Colonic mucosa (tissue), 4 donors: ENCODE measurements at regions not wholly inside any gene's neighbourhood (a gene's known extent, or its start where the extent isn't known, plus 50 kb on each side); places are given as distances from the start of the nearest gene placed in this dataset.

Experiments used
- DNase-seq: peaks from one replicate; pipeline ENCODE4 v3.0.0-alpha.2; 2020
- H3K27ac ChIP-seq: fragments of 200-600 bp; one replicate; pipeline ENCODE4 v1.8.0; 2021
- H3K27me3 ChIP-seq: fragments of 200-600 bp; one replicate; pipeline ENCODE4 v1.8.0; 2021
- H3K36me3 ChIP-seq: fragments of 200-600 bp; one replicate; pipeline ENCODE4 v1.8.0; 2021
- H3K4me1 ChIP-seq: fragments of 200-600 bp; one replicate; pipeline ENCODE4 v1.8.0; 2021; ENCODE audit warnings: mild to moderate bottlenecking
- H3K4me3 ChIP-seq: fragments of 200-600 bp; one replicate; pipeline ENCODE4 v1.8.0; 2021
- H3K9ac ChIP-seq, 2 donors: one replicate each; pipeline ENCODE4 v1.7.0; 2013; ENCODE audit warnings: control low read depth in 2 of 2, low read depth in 2 of 2, low read length in 2 of 2
- H3K9me3 ChIP-seq: fragments of 200-600 bp; one replicate; pipeline ENCODE4 v1.8.0; 2021
- CTCF ChIP-seq: fragments of 200-600 bp; IDR thresholded peaks from one replicate; pipeline ENCODE4 v1.8.0; 2022; ENCODE audit warnings: antibody characterized with exemption, mild to moderate bottlenecking
- intact Hi-C: fragments of 100-400 bp; cut with DNase I; formaldehyde crosslinking; loops from one replicate; pipeline ENCODE4 v1.14.1; 2022
- donor health status: healthy.
- donor health status: DM: no; HTN: no; CAD: no.
- donor health status: DM: no; HTN: no; CAD: no.

DNA sequence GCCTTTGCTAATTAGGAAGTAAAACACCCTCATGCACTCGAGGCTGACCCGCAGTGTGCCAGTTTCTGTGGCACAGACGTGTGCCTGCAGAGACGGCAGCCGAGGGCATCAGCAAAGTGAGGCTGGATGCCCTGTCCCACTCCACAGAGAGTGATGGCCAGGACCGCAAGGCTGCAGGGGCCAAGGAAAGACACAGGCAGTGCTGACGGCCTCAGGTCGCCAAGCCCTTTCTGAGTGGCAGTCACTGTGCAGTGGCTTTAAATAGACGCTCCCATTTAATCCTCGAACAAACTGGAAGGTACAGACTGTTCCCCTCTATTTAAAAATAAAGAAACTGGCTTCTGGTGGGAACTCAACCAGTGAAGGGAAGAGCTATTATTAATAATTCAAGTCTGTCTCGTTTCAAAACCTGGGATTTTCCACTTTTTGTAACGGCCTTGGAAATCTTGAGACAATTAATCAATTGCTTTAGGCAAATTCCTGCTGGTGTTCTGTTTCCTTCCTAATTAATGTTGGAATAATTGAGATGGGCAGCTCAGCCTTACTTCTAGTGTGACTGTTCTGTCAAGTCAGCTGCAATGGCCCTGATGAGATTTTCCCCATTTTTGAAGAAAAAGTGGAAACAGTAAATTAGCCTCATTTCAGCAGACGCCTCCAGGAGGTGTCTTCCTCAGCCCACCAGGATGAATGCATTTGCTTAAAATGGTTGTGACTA is 644.6 kb upstream of the RAB6C start:
- H3K27ac ChIP-seq: no peak overlapping the region
- no peak overlapping the region for H3K9ac ChIP-seq
- intact Hi-C loops: no loop called here
- TF ChIP-seq CTCF: no peak
- H3K36me3 ChIP-seq: no peaks in the 10 kb centered on the region
- H3K4me3 ChIP-seq: no peak overlapping the region
- DNase-seq: no peak
- H3K4me1 ChIP-seq: no peaks in the 10 kb centered on the region
- no peaks in the 10 kb centered on the region for H3K9me3 ChIP-seq
- no peaks in the 10 kb centered on the region for H3K27me3 ChIP-seq

DNA sequence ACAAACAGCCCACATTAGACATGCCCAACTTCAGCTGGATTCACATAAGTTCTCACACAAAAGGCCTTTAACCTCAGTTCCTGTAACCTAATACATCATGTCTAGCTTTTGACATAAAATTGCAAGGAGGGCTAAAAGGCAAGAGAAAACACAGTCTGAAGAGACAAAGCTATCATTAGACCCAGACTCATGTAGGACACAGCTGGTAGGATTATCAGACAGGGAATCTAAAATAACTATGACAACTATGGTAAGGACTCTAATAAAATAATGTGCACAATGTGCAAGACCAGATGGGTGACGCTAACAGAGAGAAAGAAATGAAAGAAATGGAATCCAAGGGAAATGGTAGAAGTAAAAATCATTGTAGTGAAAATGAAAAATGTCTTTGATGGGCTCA is 643.2 kb upstream of the RAB6C start:
- H3K4me1 ChIP-seq: no peaks in the 10 kb centered on the region
- H3K27ac ChIP-seq: no peak overlapping the region
- no peak overlapping the region for H3K4me3 ChIP-seq
- H3K9ac ChIP-seq: no peak overlapping the region
- intact Hi-C loops: no loop called here
- no peaks in the 10 kb centered on the region for H3K9me3 ChIP-seq
- DNase-seq: no peak
- no peak for TF ChIP-seq CTCF
- no peaks in the 10 kb centered on the region for H3K36me3 ChIP-seq
- no peaks in the 10 kb centered on the region for H3K27me3 ChIP-seq

DNA sequence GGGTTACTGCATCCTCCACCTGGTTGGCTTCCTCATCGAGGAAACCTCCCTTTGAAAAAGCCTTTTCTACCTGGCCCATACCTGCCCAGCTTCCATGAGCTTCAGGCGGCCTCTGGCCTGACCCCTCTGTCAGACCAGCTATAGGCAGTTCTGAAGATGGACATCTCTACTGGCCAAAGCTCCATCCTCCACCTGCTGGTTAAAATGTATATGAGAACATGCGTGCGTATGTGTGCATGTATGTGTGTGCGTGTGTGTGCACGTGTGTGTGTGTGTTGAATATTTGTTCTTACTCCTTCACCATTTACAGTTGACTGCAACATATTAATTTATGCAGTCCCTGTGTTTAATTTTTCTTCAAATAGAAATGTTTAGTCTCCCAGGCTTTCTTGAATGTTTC is 642.4 kb upstream of the RAB6C start:
- Histone ChIP-seq H3K27ac (no peak overlapping the region), H3K36me3 (no peaks in the 10 kb centered on the region), H3K9ac (no peak overlapping the region), H3K27me3 (no peaks in the 10 kb centered on the region), H3K4me1 (no peaks in the 10 kb centered on the region), H3K4me3 (no peak overlapping the region), H3K9me3 (no peaks in the 10 kb centered on the region)
- intact Hi-C loops: no loop called here
- TF ChIP-seq CTCF: no peak
- no peak for DNase-seq

DNA sequence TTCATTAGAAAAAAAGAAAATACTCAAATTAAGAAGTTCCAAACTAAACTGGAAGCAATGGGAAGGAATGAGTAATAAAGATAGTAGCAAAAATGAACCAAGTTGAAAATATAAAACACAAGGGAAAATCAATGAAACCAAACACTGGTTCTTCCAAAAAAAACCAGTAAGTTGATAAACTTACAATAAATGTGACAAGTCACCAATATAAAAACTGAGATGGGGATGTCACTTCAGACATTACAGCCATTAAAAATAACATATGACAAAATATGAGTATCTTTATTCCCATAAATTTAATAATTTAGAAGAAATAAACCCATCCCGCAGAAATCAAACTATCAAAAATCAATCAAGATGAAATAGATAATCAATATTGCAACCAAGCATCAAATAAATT is 633.9 kb upstream of the RAB6C start:
- DNase-seq: no peak
- no peaks in the 10 kb centered on the region for H3K9me3 ChIP-seq
- no peak for TF ChIP-seq CTCF
- no peak overlapping the region for H3K9ac ChIP-seq
- intact Hi-C loops: no loop called here
- H3K27ac ChIP-seq: no peak overlapping the region
- H3K36me3 ChIP-seq: no peaks in the 10 kb centered on the region
- no peak overlapping the region for H3K4me3 ChIP-seq
- no peaks in the 10 kb centered on the region for H3K27me3 ChIP-seq
- no peaks in the 10 kb centered on the region for H3K4me1 ChIP-seq

DNA sequence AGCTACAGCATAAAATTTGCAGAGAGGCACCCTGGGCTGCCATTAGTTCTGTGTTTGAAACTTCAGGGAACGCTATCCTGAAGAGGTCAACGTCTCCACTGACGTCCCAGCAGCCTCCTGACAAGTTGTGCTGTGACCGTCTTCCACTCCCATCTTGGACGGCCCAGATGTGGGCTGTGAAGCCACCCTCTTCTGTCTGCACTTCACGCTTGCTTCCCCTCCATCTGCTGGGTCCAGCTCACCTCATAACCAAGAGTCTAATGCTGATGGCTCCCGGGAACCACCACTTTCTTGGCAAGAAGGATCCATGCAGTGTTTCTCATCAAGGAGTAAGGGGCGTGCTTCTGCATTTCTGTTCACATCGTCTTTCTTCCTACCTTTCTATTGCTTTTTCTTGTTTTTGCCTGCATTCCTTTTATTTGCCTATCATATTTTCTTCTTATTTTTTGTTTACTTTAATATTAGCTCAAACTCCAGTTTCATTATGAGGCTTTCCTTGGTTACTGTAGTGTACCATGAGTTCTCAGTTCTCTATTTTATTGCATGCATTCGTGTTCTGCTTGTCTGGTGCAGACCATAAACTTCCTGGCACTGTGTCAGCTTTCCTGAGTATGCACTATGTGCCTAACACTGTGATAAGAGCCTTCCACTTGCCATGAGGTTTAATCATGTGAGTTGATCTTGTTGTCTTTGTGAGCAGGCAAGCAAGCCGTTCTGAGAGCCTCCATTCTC is 631.8 kb upstream of the RAB6C start:
- intact Hi-C loops: no loop called here
- Histone ChIP-seq H3K9me3 (no peaks in the 10 kb centered on the region), H3K27me3 (no peaks in the 10 kb centered on the region), H3K4me1 (no peaks in the 10 kb centered on the region), H3K36me3 (no peaks in the 10 kb centered on the region), H3K9ac (peak overlapping the region in 1 of 2 donors; percentile 2), H3K27ac (no peak overlapping the region), H3K4me3 (no peak overlapping the region)
- no peak for TF ChIP-seq CTCF
- DNase-seq: no peak
